ENCODE measurements at regions not wholly inside any gene's neighbourhood (a gene's known extent, or its start where the extent isn't known, plus 50 kb on each side); places are given as distances from the start of the nearest gene placed in this dataset.

GRCh38 chr12:22851532-22851931, 226.6 kb downstream of the ETNK1 start:
- no peaks in the 10 kb centered on the region for H3K9me3 Mint-ChIP-seq
- ATAC-seq (replicated peaks) (no peak), DNase-seq (no peak)
- no peaks in the 10 kb centered on the region for H3K4me1 Mint-ChIP-seq
- H3K36me3 Mint-ChIP-seq = no peaks in the 10 kb centered on the region
- H3K27ac Mint-ChIP-seq = no peak overlapping the region
- no peak overlapping the region for H3K4me3 Mint-ChIP-seq
- H3K27me3 Mint-ChIP-seq = peaks cover 12 to 13% of the 10 kb centered on the region in 2 donors

- Mint-ChIP-seq H3K27me3 (peaks cover 21 to 24% of the 10 kb centered on the region in 2 donors), H3K4me3 (no peak overlapping the region), H3K9me3 (no peaks in the 10 kb centered on the region), H3K36me3 (no peaks in the 10 kb centered on the region), H3K4me1 (no peaks in the 10 kb centered on the region), H3K27ac (no peak overlapping the region)
- DNase-seq (no peak), ATAC-seq (replicated peaks) (no peak)
Observed at GRCh38 chr12:22855456-22855855, 230.5 kb downstream of the ETNK1 start.

GRCh38 chr12:22856178-22856577, 231.2 kb downstream of the ETNK1 start:
- H3K27me3 Mint-ChIP-seq = peaks cover 21 to 24% of the 10 kb centered on the region in 2 donors

GRCh38 chr12:22858849-22859570, 234.0 kb downstream of the ETNK1 start:
- no peaks in the 10 kb centered on the region for H3K36me3 Mint-ChIP-seq
- H3K27me3 Mint-ChIP-seq = peaks cover 22 to 23% of the 10 kb centered on the region in 2 donors
- DNase-seq (no peak), ATAC-seq (replicated peaks) (peak in 1 of 2 donors; percentile 29)
- H3K9me3 Mint-ChIP-seq = no peaks in the 10 kb centered on the region
- no peak overlapping the region for H3K4me3 Mint-ChIP-seq
- H3K27ac Mint-ChIP-seq = no peak overlapping the region
- H3K4me1 Mint-ChIP-seq = no peaks in the 10 kb centered on the region

More at GRCh38 chr12:22856178-22856577, 231.2 kb downstream of the ETNK1 start:
- ATAC-seq (replicated peaks) (no peak), DNase-seq (no peak)
- Mint-ChIP-seq H3K4me1 (no peaks in the 10 kb centered on the region), H3K27ac (no peak overlapping the region), H3K9me3 (no peaks in the 10 kb centered on the region), H3K36me3 (no peaks in the 10 kb centered on the region), H3K4me3 (no peak overlapping the region)

- H3K9me3 Mint-ChIP-seq = no peaks in the 10 kb centered on the region
- no peaks in the 10 kb centered on the region for H3K36me3 Mint-ChIP-seq
- H3K4me3 Mint-ChIP-seq = no peak overlapping the region
- H3K27ac Mint-ChIP-seq = no peak overlapping the region
- no peak for DNase-seq
- no peak for ATAC-seq (replicated peaks)
- no peaks in the 10 kb centered on the region for H3K4me1 Mint-ChIP-seq
- H3K27me3 Mint-ChIP-seq = peaks cover 18 to 19% of the 10 kb centered on the region in 2 donors
Observed at GRCh38 chr12:22860926-22861325, 236.0 kb downstream of the ETNK1 start.

GRCh38 chr12:22865822-22866221, 240.9 kb downstream of the ETNK1 start:
- Mint-ChIP-seq H3K36me3 (no peaks in the 10 kb centered on the region), H3K9me3 (no peaks in the 10 kb centered on the region), H3K4me1 (no peaks in the 10 kb centered on the region), H3K27ac (no peak overlapping the region), H3K27me3 (peaks cover 7 to 11% of the 10 kb centered on the region in 2 donors), H3K4me3 (no peak overlapping the region)
- no peak for DNase-seq
- ATAC-seq (replicated peaks) = no peak

- H3K9me3 Mint-ChIP-seq = no peaks in the 10 kb centered on the region
- peaks cover 7 to 11% of the 10 kb centered on the region in 2 donors for H3K27me3 Mint-ChIP-seq
- H3K27ac Mint-ChIP-seq = no peak overlapping the region
- no peaks in the 10 kb centered on the region for H3K4me1 Mint-ChIP-seq
- no peak for DNase-seq
- H3K36me3 Mint-ChIP-seq = no peaks in the 10 kb centered on the region
- no peak overlapping the region for H3K4me3 Mint-ChIP-seq
- ATAC-seq (replicated peaks) = no peak
Observed at GRCh38 chr12:22866406-22866805, 241.4 kb downstream of the ETNK1 start.

- DNase-seq = no peak
- H3K9me3 Mint-ChIP-seq = no peaks in the 10 kb centered on the region
- H3K4me3 Mint-ChIP-seq = no peak overlapping the region
- no peaks in the 10 kb centered on the region for H3K4me1 Mint-ChIP-seq
- H3K36me3 Mint-ChIP-seq = no peaks in the 10 kb centered on the region
- H3K27me3 Mint-ChIP-seq = peaks cover 0 to 3% of the 10 kb centered on the region in 2 donors
- H3K27ac Mint-ChIP-seq = no peak overlapping the region
- no peak for ATAC-seq (replicated peaks)
Observed at GRCh38 chr12:22874151-22874550, 249.2 kb downstream of the ETNK1 start.

- H3K4me3 Mint-ChIP-seq = no peak overlapping the region
- ATAC-seq (replicated peaks) (no peak), DNase-seq (no peak)
- peaks cover 0 to 3% of the 10 kb centered on the region in 2 donors for H3K27me3 Mint-ChIP-seq
- H3K4me1 Mint-ChIP-seq = no peaks in the 10 kb centered on the region
- peaks cover 0 to 3% of the 10 kb centered on the region in 2 donors for H3K9me3 Mint-ChIP-seq
- H3K27ac Mint-ChIP-seq = no peak overlapping the region
- no peaks in the 10 kb centered on the region for H3K36me3 Mint-ChIP-seq
Observed at GRCh38 chr12:22876262-22876661, 251.3 kb downstream of the ETNK1 start.

- Mint-ChIP-seq H3K9me3 (peaks cover 0 to 6% of the 10 kb centered on the region in 2 donors), H3K4me1 (no peaks in the 10 kb centered on the region), H3K27ac (no peak overlapping the region), H3K36me3 (no peaks in the 10 kb centered on the region), H3K27me3 (peaks cover 0 to 3% of the 10 kb centered on the region in 2 donors), H3K4me3 (no peak overlapping the region)
- no peak for ATAC-seq (replicated peaks)
- no peak for DNase-seq
Observed at GRCh38 chr12:22879203-22879602, 254.2 kb downstream of the ETNK1 start.

GRCh38 chr12:22880331-22880730, 255.4 kb downstream of the ETNK1 start:
- Mint-ChIP-seq H3K27me3 (peaks cover 0 to 3% of the 10 kb centered on the region in 2 donors), H3K9me3 (peaks cover 0 to 6% of the 10 kb centered on the region in 2 donors), H3K27ac (no peak overlapping the region), H3K4me3 (no peak overlapping the region), H3K36me3 (no peaks in the 10 kb centered on the region), H3K4me1 (no peaks in the 10 kb centered on the region)
- DNase-seq (no peak), ATAC-seq (replicated peaks) (no peak)

- DNase-seq (no peak), ATAC-seq (replicated peaks) (peak in 1 of 2 donors; percentile 34)
- Mint-ChIP-seq H3K4me1 (no peaks in the 10 kb centered on the region), H3K27ac (no peak overlapping the region), H3K9me3 (peaks cover 0 to 8% of the 10 kb centered on the region in 2 donors), H3K4me3 (no peak overlapping the region), H3K27me3 (peaks cover 0 to 3% of the 10 kb centered on the region in 2 donors), H3K36me3 (no peaks in the 10 kb centered on the region)
Observed at GRCh38 chr12:22880807-22881206, 255.8 kb downstream of the ETNK1 start.

- ATAC-seq (replicated peaks) (no peak), DNase-seq (no peak)
- Mint-ChIP-seq H3K4me3 (no peak overlapping the region), H3K27me3 (peaks cover 0 to 3% of the 10 kb centered on the region in 2 donors), H3K4me1 (no peaks in the 10 kb centered on the region), H3K36me3 (no peaks in the 10 kb centered on the region), H3K27ac (no peak overlapping the region), H3K9me3 (peaks cover 0 to 8% of the 10 kb centered on the region in 2 donors)
Observed at GRCh38 chr12:22881878-22882385, 257.0 kb downstream of the ETNK1 start.

GRCh38 chr12:22882559-22882958, 257.6 kb downstream of the ETNK1 start:
- no peaks in the 10 kb centered on the region for H3K4me1 Mint-ChIP-seq
- H3K4me3 Mint-ChIP-seq = no peak overlapping the region
- DNase-seq = no peak
- H3K27me3 Mint-ChIP-seq = peaks cover 0 to 3% of the 10 kb centered on the region in 2 donors
- H3K36me3 Mint-ChIP-seq = no peaks in the 10 kb centered on the region
- ATAC-seq (replicated peaks) = no peak
- H3K27ac Mint-ChIP-seq = no peak overlapping the region
- peaks cover 0 to 8% of the 10 kb centered on the region in 2 donors for H3K9me3 Mint-ChIP-seq

- H3K27ac Mint-ChIP-seq = no peak overlapping the region
- DNase-seq (no peak), ATAC-seq (replicated peaks) (no peak)
- no peaks in the 10 kb centered on the region for H3K36me3 Mint-ChIP-seq
- H3K9me3 Mint-ChIP-seq = peaks cover 0 to 1% of the 10 kb centered on the region in 2 donors
- H3K4me1 Mint-ChIP-seq = no peaks in the 10 kb centered on the region
- no peaks in the 10 kb centered on the region for H3K27me3 Mint-ChIP-seq
- no peak overlapping the region for H3K4me3 Mint-ChIP-seq
Observed at GRCh38 chr12:22893878-22894277, 268.9 kb downstream of the ETNK1 start.
